WTC11 (cell line): ENCODE measurements at regions not wholly inside any gene's neighbourhood (a gene's known extent, or its start where the extent isn't known, plus 50 kb on each side); places are given as distances from the start of the nearest gene placed in this dataset.

Experiments
- ATAC-seq: fragments of 200-7000 bp; cut with Tn5 transposase; 2 replicates; pipeline ENCODE4 v1.10.0; 2021; ENCODE audit warnings: mild to moderate bottlenecking, moderate library complexity
- CTCF ChIA-PET: fragments of 300-600 bp; sonication (Branson Sonifier 250); formaldehyde crosslinking; loops from one replicate; lab custom pipeline; 2021; ENCODE audit warnings: antibody characterized with exemption; lab: Charles Lee
- POLR2A ChIA-PET: fragments of 350-600 bp; sonication (Branson Sonifier 250); formaldehyde crosslinking; loops from one replicate; lab custom pipeline; 2021; ENCODE audit warnings: antibody characterized with exemption; lab: Charles Lee
- DNase-seq: peaks from one replicate; pipeline ENCODE4 v3.0.0; 2021; ENCODE audit warnings: low spot score
- H3K27ac Mint-ChIP-seq: 2 replicates; pipeline ENCODE4 v1.8.0; 2021; ENCODE audit warnings: mixed read lengths
- H3K27me3 Mint-ChIP-seq: 2 replicates; pipeline ENCODE4 v1.8.0; 2021; ENCODE audit warnings: low read depth, mild to moderate bottlenecking, moderate library complexity, mixed read lengths
- H3K36me3 Mint-ChIP-seq: 2 replicates; pipeline ENCODE4 v1.8.0; 2021; ENCODE audit warnings: mixed read lengths
- H3K4me1 Mint-ChIP-seq: 2 replicates; pipeline ENCODE4 v1.8.0; 2022; ENCODE audit warnings: mixed read lengths
- H3K4me3 Mint-ChIP-seq: 2 replicates; pipeline ENCODE4 v1.8.0; 2021; ENCODE audit warnings: mild to moderate bottlenecking, moderate library complexity, mixed read lengths
- H3K9me3 Mint-ChIP-seq: 2 replicates; pipeline ENCODE4 v1.8.0; 2021; ENCODE audit warnings: mixed read lengths
- AFF4 ChIP-seq: sonication (generic); formaldehyde crosslinking; IDR thresholded peaks from 2 replicates; pipeline ENCODE4 v1.8.1; 2023; ENCODE audit warnings: mild to moderate bottlenecking, missing genetic modification reagents, borderline replicate concordance
- ELF4 ChIP-seq: sonication (generic); formaldehyde crosslinking; IDR thresholded peaks from 2 replicates; pipeline ENCODE4 v1.8.1; 2022; ENCODE audit warnings: low read depth, mild to moderate bottlenecking, moderate library complexity, missing genetic modification reagents
- FOXJ3 ChIP-seq: sonication (generic); formaldehyde crosslinking; IDR thresholded peaks from 2 replicates; pipeline ENCODE4 v1.9.0; 2021; ENCODE audit warnings: missing genetic modification reagents, mild to moderate bottlenecking, borderline replicate concordance
- FOXK1 ChIP-seq: sonication (generic); formaldehyde crosslinking; IDR thresholded peaks from 2 replicates; pipeline ENCODE4 v1.8.0; 2022; ENCODE audit warnings: mild to moderate bottlenecking, moderate library complexity, missing genetic modification reagents
- GABPB1 ChIP-seq: sonication (generic); formaldehyde crosslinking; IDR thresholded peaks from 2 replicates; pipeline ENCODE4 v1.8.1; 2023; ENCODE audit warnings: mild to moderate bottlenecking, missing genetic modification reagents
- KAT7 ChIP-seq: sonication (generic); formaldehyde crosslinking; IDR thresholded peaks from 2 replicates; pipeline ENCODE4 v1.8.1; 2023; ENCODE audit warnings: missing genetic modification reagents, mild to moderate bottlenecking, borderline replicate concordance
- NFYB ChIP-seq: sonication (generic); formaldehyde crosslinking; conservative IDR thresholded peaks from 2 replicates; pipeline ENCODE4 v1.8.0; 2022; ENCODE audit warnings: low read depth, missing genetic modification reagents
- PREB ChIP-seq: sonication (generic); formaldehyde crosslinking; IDR thresholded peaks from 2 replicates; pipeline ENCODE4 v1.8.1; 2022; ENCODE audit warnings: mild to moderate bottlenecking, missing genetic modification reagents, moderate library complexity, borderline replicate concordance
- TEAD4 ChIP-seq: sonication (generic); formaldehyde crosslinking; IDR thresholded peaks from 2 replicates; pipeline ENCODE4 v1.8.0; 2022; ENCODE audit warnings: mild to moderate bottlenecking, missing genetic modification reagents
- ZBTB21 ChIP-seq: sonication (generic); formaldehyde crosslinking; IDR thresholded peaks from 2 replicates; pipeline ENCODE4 v1.8.1; 2023; ENCODE audit warnings: mild to moderate bottlenecking, missing genetic modification reagents, borderline replicate concordance
- ZNF219 ChIP-seq: sonication (generic); formaldehyde crosslinking; IDR thresholded peaks from 2 replicates; pipeline ENCODE4 v1.8.0; 2023; ENCODE audit warnings: missing genetic modification reagents, mild to moderate bottlenecking, borderline replicate concordance
- ZNF281 ChIP-seq: sonication (generic); formaldehyde crosslinking; IDR thresholded peaks from 2 replicates; pipeline ENCODE4 v1.8.0; 2023; ENCODE audit warnings: mild to moderate bottlenecking, missing genetic modification reagents
- ZNF423 ChIP-seq: fragments of 250-450 bp; sonication (Bioruptor Pico); IDR thresholded peaks from 2 replicates; pipeline ENCODE4 v2.1.2; 2022; ENCODE audit warnings: mild to moderate bottlenecking, moderate library complexity
- TF ChIP-seq, protein P1 (sequence below): fragments of 250-450 bp; sonication (Bioruptor Pico); IDR thresholded peaks from 2 replicates; pipeline ENCODE4 v1.9.0; 2021; ENCODE audit warnings: moderate library complexity, mild to moderate bottlenecking, inconsistent platforms, borderline replicate concordance
- TF ChIP-seq, protein P2 (sequence below): sonication (generic); formaldehyde crosslinking; IDR thresholded peaks from 2 replicates; pipeline ENCODE4 v1.8.1; 2023; ENCODE audit warnings: mild to moderate bottlenecking, missing genetic modification reagents, moderate library complexity
- TF ChIP-seq, protein P3 (sequence below): fragments of 250-450 bp; sonication (Bioruptor Pico); IDR thresholded peaks from 2 replicates; pipeline ENCODE4 v1.9.0; 2021; ENCODE audit warnings: mild to moderate bottlenecking

GRCh38 chr11:23570828-23571227 is 710.6 kb upstream of the CCDC179 start (continued):
- no peak for TF ChIP-seq NFYB (CRISPR knock-in tag)

DNA sequence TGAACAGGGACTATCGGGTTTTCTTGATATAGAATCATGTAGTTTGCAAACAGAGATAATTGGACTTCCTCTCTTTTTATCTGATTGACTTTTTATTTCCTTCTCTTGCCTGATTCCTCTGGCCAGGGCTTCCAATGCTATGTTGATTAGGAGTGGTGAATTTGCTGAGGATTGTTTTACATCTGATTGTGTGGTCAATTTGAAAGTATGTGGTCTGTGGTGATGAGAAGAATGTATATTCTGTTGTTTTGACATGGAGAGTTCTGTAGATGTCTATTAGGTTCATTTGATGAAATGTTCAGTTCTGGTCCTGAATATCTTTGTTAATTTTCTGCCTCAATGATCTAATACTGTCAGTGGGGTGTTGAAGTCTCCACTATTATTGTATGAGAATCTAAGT is 713.2 kb upstream of the CCDC179 start:
- ATAC-seq (no peak), DNase-seq (no peak)
- Mint-ChIP-seq H3K36me3 (no peaks in the 10 kb centered on the region), H3K27me3 (no peaks in the 10 kb centered on the region), H3K27ac (no peak overlapping the region), H3K4me1 (peaks cover 12% of the 10 kb centered on the region), H3K9me3 (no peaks in the 10 kb centered on the region), H3K4me3 (no peak overlapping the region)
- CTCF ChIA-PET = no interaction called here
- no peak for TF ChIP-seq ZNF219
- no peak for TF ChIP-seq KAT7
- no peak for TF ChIP-seq ZNF281
- TF ChIP-seq FOXK1 = no peak
- no peak for TF ChIP-seq ELF4 (CRISPR knock-in tag)
- no peak for TF ChIP-seq ZBTB21 (CRISPR knock-in tag)
- TF ChIP-seq AFF4 = no peak
- TF ChIP-seq, protein P1, sequence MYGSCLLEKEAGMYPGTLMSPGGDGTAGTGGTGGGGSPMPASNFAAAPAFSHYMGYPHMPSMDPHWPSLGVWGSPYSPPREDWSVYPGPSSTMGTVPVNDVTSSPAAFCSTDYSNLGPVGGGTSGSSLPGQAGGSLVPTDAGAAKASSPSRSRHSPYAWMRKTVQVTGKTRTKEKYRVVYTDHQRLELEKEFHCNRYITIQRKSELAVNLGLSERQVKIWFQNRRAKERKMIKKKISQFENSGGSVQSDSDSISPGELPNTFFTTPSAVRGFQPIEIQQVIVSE (CRISPR knock-in tag) = no peak
- POLR2A ChIA-PET = no interaction called here

- TF ChIP-seq PREB (no peak), TEAD4 (CRISPR knock-in tag) (no peak), GABPB1 (CRISPR knock-in tag) (no peak), ZBTB21 (CRISPR knock-in tag) (no peak), NFYB (CRISPR knock-in tag) (no peak), FOXJ3 (CRISPR knock-in tag) (no peak), ZNF423 (no peak)
- TF ChIP-seq, protein P2, sequence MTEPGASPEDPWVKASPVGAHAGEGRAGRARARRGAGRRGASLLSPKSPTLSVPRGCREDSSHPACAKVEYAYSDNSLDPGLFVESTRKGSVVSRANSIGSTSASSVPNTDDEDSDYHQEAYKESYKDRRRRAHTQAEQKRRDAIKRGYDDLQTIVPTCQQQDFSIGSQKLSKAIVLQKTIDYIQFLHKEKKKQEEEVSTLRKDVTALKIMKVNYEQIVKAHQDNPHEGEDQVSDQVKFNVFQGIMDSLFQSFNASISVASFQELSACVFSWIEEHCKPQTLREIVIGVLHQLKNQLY = no peak
- TF ChIP-seq, protein P3, sequence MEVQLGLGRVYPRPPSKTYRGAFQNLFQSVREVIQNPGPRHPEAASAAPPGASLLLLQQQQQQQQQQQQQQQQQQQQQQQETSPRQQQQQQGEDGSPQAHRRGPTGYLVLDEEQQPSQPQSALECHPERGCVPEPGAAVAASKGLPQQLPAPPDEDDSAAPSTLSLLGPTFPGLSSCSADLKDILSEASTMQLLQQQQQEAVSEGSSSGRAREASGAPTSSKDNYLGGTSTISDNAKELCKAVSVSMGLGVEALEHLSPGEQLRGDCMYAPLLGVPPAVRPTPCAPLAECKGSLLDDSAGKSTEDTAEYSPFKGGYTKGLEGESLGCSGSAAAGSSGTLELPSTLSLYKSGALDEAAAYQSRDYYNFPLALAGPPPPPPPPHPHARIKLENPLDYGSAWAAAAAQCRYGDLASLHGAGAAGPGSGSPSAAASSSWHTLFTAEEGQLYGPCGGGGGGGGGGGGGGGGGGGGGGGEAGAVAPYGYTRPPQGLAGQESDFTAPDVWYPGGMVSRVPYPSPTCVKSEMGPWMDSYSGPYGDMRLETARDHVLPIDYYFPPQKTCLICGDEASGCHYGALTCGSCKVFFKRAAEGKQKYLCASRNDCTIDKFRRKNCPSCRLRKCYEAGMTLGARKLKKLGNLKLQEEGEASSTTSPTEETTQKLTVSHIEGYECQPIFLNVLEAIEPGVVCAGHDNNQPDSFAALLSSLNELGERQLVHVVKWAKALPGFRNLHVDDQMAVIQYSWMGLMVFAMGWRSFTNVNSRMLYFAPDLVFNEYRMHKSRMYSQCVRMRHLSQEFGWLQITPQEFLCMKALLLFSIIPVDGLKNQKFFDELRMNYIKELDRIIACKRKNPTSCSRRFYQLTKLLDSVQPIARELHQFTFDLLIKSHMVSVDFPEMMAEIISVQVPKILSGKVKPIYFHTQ (CRISPR knock-in tag) = no peak
- DNase-seq = no peak
- ChIA-PET CTCF (interaction anchor here (1.0 kb wide), 1 partner anchor 460 kb away, joined by 3 read pairs; no protein-coding TSS in a partner anchor), POLR2A (no interaction called here)
- no peaks in the 10 kb centered on the region for H3K9me3 Mint-ChIP-seq
- ATAC-seq = no peak
- H3K27me3 Mint-ChIP-seq = no peaks in the 10 kb centered on the region
- H3K4me1 Mint-ChIP-seq = peaks cover 12% of the 10 kb centered on the region
- H3K27ac Mint-ChIP-seq = no peak overlapping the region
- H3K4me3 Mint-ChIP-seq = no peak overlapping the region
- H3K36me3 Mint-ChIP-seq = no peaks in the 10 kb centered on the region
Measured at GRCh38 chr11:23574149-23574548, 713.9 kb upstream of the CCDC179 start.
